KG1 (cell line): ENCODE measurements at regions not wholly inside any gene's neighbourhood (a gene's known extent, or its start where the extent isn't known, plus 50 kb on each side); places are given as distances from the start of the nearest gene placed in this dataset.
"Not testable (repeated sequence)": the region's sequence is repeated elsewhere in the genome, so short reads cannot be mapped to it uniquely, and the experiment has no call there.

ENCODE experiments used
- DNase-seq: peaks from one replicate; lab custom pipeline; 2025; lab: John Stamatoyannopoulos, UW

- DNase-seq: no peak
These were observed 776.6 kb upstream of the CDH9 start for GRCh38 chr5:27814983-27815382.

DNA sequence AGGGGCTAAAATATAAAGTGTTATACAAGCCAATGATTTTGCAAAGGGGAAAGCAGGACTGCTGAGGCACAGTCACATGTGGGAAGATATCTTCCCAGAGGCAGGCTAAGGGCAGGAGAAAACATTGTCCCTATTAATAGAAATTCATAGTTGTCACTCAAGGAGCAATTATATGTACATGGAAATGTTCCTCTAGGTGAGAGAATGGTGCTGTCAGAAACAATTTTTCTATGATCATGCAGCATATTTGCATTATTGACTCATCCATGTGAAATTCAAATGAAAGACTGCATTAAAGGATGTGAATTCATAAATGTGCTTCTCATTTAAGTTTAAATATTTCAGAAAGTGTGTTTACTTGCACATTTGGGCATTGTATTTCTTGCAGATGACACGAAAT is 775.9 kb upstream of the CDH9 start:
- DNase-seq: no peak

GRCh38 chr5:27810458-27810857 is 772.1 kb upstream of the CDH9 start:
- no peak for DNase-seq

GRCh38 chr5:27797220-27797619 is 758.8 kb upstream of the CDH9 start:
- DNase-seq: no peak

DNA sequence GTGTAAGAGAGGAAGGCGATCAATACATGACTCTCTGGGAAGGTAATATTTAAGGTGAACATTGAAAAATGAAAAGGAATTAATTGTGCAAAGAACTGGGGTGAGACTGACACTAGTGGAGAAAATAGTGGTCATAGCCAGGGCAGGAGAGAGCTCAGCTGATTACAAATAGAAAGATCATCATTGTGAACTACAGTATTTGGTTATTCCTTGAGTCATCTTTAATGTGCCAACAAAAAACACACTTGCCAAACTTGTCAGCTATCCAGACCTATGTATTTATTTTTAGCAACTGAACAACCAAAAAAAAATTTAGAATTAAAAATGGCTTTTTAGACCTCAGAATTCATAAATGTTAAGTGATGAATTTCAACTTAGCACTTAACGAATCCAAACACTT is 749.8 kb upstream of the CDH9 start:
- no peak for DNase-seq

GRCh38 chr5:27784317-27784716 is 745.9 kb upstream of the CDH9 start:
- no peak for DNase-seq

- no peak for DNase-seq
These were observed 739.7 kb upstream of the CDH9 start for GRCh38 chr5:27778121-27778520.

- no peak for DNase-seq
These were observed 735.2 kb upstream of the CDH9 start for GRCh38 chr5:27773636-27774035.

DNA sequence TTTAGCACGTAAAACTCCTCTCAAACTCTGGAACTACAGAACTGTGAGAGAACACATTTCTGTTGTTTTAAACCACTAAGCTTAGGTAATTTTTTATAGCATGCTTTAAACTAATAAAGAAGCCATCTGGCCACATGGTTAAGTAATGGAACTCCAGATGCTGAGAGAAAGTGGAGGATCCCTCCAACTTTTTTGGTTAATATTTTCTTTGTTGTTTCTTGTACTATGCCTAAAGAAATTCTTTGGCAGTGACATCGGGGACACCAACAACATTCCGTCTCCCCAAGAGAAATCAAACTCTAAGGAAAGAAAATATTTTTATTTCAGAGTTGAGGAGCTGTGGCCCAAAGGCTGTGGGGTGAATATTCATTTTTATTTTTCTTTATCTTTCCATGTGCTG is 734.8 kb upstream of the CDH9 start:
- no peak for DNase-seq

- no peak for DNase-seq
These were observed 731.5 kb upstream of the CDH9 start for GRCh38 chr5:27769748-27770402.

DNA sequence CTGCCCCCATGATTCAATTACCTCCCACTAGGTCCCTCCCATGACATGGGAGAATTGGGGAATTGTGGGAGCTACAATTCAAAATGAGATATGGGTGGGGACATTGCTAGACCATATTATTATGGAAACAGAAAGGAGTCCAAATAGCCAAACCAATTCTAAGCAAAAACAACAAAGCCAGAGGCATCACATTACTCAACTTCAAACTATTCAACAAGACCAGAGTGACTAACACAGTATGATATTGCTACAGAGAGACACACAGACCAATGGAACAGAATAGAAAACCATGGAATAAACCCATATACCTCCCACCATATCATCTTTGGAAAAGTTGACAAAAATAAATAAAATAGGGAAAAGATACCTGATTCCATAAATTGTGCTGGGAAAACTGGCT is 710.5 kb upstream of the CDH9 start:
- no peak for DNase-seq

DNA sequence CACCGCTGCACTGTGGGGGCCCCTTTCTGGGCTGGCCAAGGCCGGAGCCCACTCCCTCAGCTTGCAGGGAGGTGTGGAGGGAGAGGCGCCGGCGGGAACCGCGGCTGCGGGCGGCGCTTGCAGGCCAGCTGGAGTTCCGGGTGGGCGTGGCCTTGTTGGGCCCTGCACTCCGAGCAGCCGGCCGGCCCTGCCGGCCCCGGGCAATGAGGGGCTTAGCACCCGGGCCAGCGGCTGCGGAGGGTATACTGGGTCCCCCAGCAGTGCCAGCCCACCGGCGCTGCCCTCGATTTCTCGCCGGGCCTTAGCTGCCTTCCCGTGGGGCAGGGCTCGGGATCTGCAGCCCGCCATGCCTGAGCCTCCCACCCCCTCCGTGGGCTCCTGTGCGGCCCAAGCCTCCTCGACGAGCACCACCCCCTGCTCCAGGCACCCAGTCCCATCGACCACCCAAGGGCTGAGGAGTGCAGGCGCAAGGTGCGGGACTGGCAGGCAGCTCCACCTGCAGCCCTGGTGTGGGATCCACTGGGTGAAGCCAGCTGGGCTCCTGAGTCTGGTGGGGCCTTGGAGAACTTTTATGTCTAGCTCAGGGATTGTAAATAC is 705.1 kb upstream of the CDH9 start:
- not testable (repeated sequence) for DNase-seq

- no peak for DNase-seq
These were observed 704.4 kb upstream of the CDH9 start for GRCh38 chr5:27742805-27743204.

GRCh38 chr5:27734838-27735237 is 696.5 kb upstream of the CDH9 start:
- no peak for DNase-seq

- no peak for DNase-seq
These were observed 694.9 kb upstream of the CDH9 start for GRCh38 chr5:27733237-27733636.

DNA sequence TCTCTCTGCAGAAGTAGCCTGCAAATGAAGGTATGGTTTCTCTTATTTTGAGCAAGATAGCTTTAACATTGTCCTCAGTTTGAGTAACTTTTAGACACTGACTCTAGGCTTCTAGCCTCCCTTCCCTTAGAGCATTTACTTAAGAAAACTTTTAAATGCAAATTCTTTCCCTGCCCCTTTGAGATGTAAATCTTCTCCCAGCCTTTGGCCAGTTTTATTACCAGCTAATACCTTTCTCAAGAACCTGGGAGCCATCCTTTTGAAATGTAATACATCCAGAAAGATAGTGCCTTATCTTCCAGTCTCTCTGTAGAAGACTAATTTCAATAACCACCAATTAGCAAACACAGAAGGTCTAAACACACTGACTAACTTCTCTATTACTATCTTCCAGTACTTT is 688.9 kb upstream of the CDH9 start:
- DNase-seq: no peak

- no peak for DNase-seq
These were observed 684.0 kb upstream of the CDH9 start for GRCh38 chr5:27722337-27722736.

DNA sequence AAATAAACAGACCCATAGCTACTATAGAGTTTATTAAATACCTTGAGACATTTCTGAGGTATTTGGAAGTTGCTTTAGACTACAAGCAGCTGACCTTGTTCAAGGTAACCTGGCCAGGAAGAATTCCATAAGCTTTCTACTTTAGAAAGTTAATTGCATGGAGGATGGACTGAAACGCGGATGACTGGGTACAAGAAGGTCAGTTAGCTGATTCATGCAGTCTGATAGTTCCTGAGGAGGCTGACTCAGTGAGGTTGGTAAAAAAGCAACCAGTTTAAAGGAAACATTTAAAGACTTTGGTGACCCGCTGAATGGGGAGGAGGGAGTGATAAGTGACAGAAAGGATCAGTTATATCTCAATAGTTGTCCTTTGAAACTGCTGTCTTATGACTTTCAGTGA is 670.1 kb upstream of the CDH9 start:
- DNase-seq: no peak

DNA sequence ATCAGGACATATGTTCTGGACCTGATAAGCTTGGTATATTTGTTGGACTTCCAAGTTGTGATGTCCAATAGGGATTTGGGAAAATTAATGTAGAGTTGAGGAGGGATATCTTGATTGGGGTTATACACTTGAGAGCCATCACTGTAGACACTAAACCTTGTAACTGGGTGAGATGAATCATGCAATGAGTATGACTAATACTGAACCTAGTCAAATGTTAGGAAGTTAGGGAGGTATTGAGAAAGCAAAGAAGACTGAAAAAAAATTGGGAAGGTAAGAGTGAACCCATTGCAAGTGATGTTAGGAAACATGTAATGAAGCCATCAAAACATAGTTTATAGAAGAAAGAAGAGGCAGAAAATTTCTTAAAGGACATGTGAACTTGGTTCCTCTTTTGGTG is 668.4 kb upstream of the CDH9 start:
- no peak for DNase-seq

- no peak for DNase-seq
These were observed 667.3 kb upstream of the CDH9 start for GRCh38 chr5:27705661-27706060.

DNA sequence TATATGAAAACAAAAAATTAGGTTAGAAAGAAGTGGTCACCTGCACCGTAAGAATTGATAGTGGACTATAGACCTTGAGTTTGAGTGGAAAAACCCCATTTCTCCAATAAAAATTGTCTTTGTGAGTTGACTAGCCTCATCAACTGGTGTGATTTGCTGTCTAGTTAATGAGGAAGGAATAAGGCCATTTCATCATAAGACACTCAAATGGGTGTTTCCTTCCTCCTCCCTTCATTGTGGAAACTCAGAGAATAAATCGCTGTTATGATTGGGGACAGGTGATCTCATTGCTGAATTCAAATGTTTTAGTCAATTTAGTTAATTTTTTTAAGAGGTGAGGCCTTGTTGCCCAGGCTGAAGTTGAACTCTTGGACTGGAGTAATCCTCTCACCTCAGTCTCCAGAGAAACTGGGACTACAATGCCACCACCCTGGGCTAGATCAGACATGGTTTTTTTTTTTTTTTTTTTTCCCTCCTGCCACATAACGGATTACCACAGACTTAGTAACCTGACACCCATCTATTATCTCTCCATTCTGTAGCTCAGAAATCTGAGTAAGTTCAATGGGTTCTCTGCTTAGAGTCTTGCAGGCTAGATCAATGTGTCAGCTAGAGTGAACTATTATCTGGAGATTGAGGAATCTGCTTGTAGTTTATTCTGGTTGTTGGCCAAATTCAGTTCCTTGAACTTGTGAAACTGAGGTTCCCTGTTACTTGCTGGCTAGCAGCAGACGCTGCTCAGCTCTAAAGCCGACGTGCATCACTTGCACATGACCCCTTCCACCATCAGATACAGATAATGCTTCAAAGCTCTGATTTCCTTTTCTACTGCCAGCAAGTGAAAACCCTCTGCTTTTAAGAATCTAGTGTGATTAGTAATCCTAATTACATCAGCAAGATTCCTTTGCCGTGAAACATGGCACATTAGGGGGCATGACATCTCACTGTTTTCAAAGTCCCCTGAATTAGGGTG is 663.8 kb upstream of the CDH9 start:
- no peak for DNase-seq

- DNase-seq: no peak
These were observed 662.1 kb upstream of the CDH9 start for GRCh38 chr5:27700526-27700925.

- no peak for DNase-seq
These were observed 644.2 kb upstream of the CDH9 start for GRCh38 chr5:27682600-27682999.
